C4-2B (cell line): ENCODE measurements at regions not wholly inside any gene's neighbourhood (a gene's known extent, or its start where the extent isn't known, plus 50 kb on each side); places are given as distances from the start of the nearest gene placed in this dataset.

Experiments used
- ZFX ChIP-seq: fragments of 450-650 bp; IDR thresholded peaks from 2 replicates; pipeline ENCODE4 v1.6.1; 2017
- TF ChIP-seq, protein P1 (sequence below): fragments of 450-650 bp; conservative IDR thresholded peaks from 2 replicates; pipeline ENCODE4 v1.5.1; 2017; ENCODE audit warnings: mild to moderate bottlenecking

DNA sequence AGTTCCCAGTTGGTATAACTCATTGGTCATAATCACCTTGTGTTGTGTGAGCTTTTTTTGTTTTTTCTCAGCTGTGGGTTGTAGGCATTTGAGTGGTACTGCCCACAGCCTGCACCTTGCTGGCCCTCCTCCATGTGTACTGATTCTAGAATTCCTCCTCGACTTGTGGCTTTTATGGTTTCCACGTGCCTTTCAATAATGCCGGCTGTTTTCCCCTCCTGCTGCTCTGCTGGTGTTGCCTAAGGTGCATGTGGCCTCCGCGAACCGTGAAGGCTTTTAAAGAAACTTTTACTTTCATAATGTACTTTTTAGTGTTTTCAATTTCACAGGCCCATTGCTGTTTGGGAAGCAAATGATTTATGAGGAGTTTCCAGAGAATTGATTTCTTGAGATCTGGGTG lies 518.0 kb downstream of the REEP3 start:
- TF ChIP-seq, protein P1, sequence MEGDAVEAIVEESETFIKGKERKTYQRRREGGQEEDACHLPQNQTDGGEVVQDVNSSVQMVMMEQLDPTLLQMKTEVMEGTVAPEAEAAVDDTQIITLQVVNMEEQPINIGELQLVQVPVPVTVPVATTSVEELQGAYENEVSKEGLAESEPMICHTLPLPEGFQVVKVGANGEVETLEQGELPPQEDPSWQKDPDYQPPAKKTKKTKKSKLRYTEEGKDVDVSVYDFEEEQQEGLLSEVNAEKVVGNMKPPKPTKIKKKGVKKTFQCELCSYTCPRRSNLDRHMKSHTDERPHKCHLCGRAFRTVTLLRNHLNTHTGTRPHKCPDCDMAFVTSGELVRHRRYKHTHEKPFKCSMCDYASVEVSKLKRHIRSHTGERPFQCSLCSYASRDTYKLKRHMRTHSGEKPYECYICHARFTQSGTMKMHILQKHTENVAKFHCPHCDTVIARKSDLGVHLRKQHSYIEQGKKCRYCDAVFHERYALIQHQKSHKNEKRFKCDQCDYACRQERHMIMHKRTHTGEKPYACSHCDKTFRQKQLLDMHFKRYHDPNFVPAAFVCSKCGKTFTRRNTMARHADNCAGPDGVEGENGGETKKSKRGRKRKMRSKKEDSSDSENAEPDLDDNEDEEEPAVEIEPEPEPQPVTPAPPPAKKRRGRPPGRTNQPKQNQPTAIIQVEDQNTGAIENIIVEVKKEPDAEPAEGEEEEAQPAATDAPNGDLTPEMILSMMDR: no peak
- TF ChIP-seq ZFX: no peak
